ENCODE measurements at regions not wholly inside any gene's neighbourhood (a gene's known extent, or its start where the extent isn't known, plus 50 kb on each side); places are given as distances from the start of the nearest gene placed in this dataset.

- DNase-seq (ENCODE audit: insufficient read length, low spot score) = no peak
Measured at GRCh38 chr5:158364367-158364766, 505.4 kb upstream of the CLINT1 start.

GRCh38 chr5:158354958-158355357, 496.0 kb upstream of the CLINT1 start:
- DNase-seq (ENCODE audit: insufficient read length, low spot score) (no peak), FAIRE-seq (no peak)
- TF ChIP-seq CTCF (IDR thresholded peaks at IDR 0.05; ENCODE audit: insufficient read depth, missing control alignments) = no peak

More at GRCh38 chr5:158364367-158364766, 505.4 kb upstream of the CLINT1 start:
- TF ChIP-seq CTCF (IDR thresholded peaks at IDR 0.05; ENCODE audit: insufficient read depth, missing control alignments) = no peak
- FAIRE-seq = no peak

GRCh38 chr5:158351485-158352125, 492.7 kb upstream of the CLINT1 start:
- DNase-seq (ENCODE audit: insufficient read length, low spot score) (no peak), FAIRE-seq (no peak)
- TF ChIP-seq CTCF (IDR thresholded peaks at IDR 0.05; ENCODE audit: insufficient read depth, missing control alignments) = no peak

GRCh38 chr5:158349987-158350386, 491.0 kb upstream of the CLINT1 start:
- DNase-seq (ENCODE audit: insufficient read length, low spot score) (no peak), FAIRE-seq (no peak)
- TF ChIP-seq CTCF (IDR thresholded peaks at IDR 0.05; ENCODE audit: insufficient read depth, missing control alignments) = no peak

- no peak for TF ChIP-seq CTCF (IDR thresholded peaks at IDR 0.05; ENCODE audit: insufficient read depth, missing control alignments)
- DNase-seq (ENCODE audit: insufficient read length, low spot score) (no peak), FAIRE-seq (no peak)
Measured at GRCh38 chr5:158344376-158344775, 485.4 kb upstream of the CLINT1 start.

GRCh38 chr5:158340608-158341007, 481.7 kb upstream of the CLINT1 start:
- DNase-seq (ENCODE audit: insufficient read length, low spot score) (no peak), FAIRE-seq (no peak)
- TF ChIP-seq CTCF (IDR thresholded peaks at IDR 0.05; ENCODE audit: insufficient read depth, missing control alignments) = no peak

GRCh38 chr5:158326256-158326655, 467.3 kb upstream of the CLINT1 start:
- FAIRE-seq = no peak
- DNase-seq (ENCODE audit: insufficient read length, low spot score) = no peak
- TF ChIP-seq CTCF (IDR thresholded peaks at IDR 0.05; ENCODE audit: insufficient read depth, missing control alignments) = no peak

Data from D721Med (cell line).